ENCODE measurements at regions not wholly inside any gene's neighbourhood (a gene's known extent, or its start where the extent isn't known, plus 50 kb on each side); places are given as distances from the start of the nearest gene placed in this dataset.

- TF ChIP-seq CTCF (conservative IDR thresholded peaks at IDR 0.05) (no peak), ZFX (IDR thresholded peaks at IDR 0.05) (no peak)
- no peak overlapping the region for H3K27ac ChIP-seq
These were observed 66.0 kb upstream of the STARD3NL start for GRCh38 chr7:38112075-38112474.

GRCh38 chr7:38120076-38120475, 58.0 kb upstream of the STARD3NL start:
- no peak for TF ChIP-seq CTCF (conservative IDR thresholded peaks at IDR 0.05)
- no peak for TF ChIP-seq ZFX (IDR thresholded peaks at IDR 0.05)
- H3K27ac ChIP-seq, result no peak overlapping the region

- TF ChIP-seq CTCF (conservative IDR thresholded peaks at IDR 0.05) (no peak), ZFX (IDR thresholded peaks at IDR 0.05) (no peak)
- no peak overlapping the region for H3K27ac ChIP-seq
These were observed 55.5 kb upstream of the STARD3NL start for GRCh38 chr7:38122501-38122900.

GRCh38 chr7:38123494-38123893, 54.6 kb upstream of the STARD3NL start:
- no peak for TF ChIP-seq ZFX (IDR thresholded peaks at IDR 0.05)
- TF ChIP-seq CTCF (conservative IDR thresholded peaks at IDR 0.05), result no peak
- H3K27ac ChIP-seq, result no peak overlapping the region

GRCh38 chr7:38127216-38128207, 50.5 kb upstream of the STARD3NL start:
- TF ChIP-seq ZFX (IDR thresholded peaks at IDR 0.05) (no peak), CTCF (conservative IDR thresholded peaks at IDR 0.05) (no peak)
- no peak overlapping the region for H3K27ac ChIP-seq
